Astrocyte (in vitro differentiated cells and primary cell): ENCODE measurements at regions not wholly inside any gene's neighbourhood (a gene's known extent, or its start where the extent isn't known, plus 50 kb on each side); places are given as distances from the start of the nearest gene placed in this dataset.

ENCODE experiments used
- DNase-seq: peaks from one replicate; pipeline ENCODE4 v3.0.0-alpha.2; 2010; ENCODE audit warnings: low read depth
- FAIRE-seq: peaks from 2 replicates; lab custom pipeline; 2011; peaks lifted over from hg19 to GRCh38; lab: Jason Lieb, UNC
- H2AFZ ChIP-seq: 2 replicates; pipeline ENCODE4 v1.6.0; 2012; ENCODE audit warnings: low read depth, low read length, inconsistent platforms
- H3K27ac ChIP-seq: 2 replicates; pipeline ENCODE4 v1.5.1; 2011; ENCODE audit warnings: low read depth, low read length, inconsistent platforms
- H3K27me3 ChIP-seq: 2 replicates; pipeline ENCODE4 v1.6.0; 2011; ENCODE audit warnings: low read length, inconsistent platforms; ENCODE audit not compliant: insufficient read depth
- H3K36me3 ChIP-seq: 2 replicates; pipeline ENCODE4 v1.5.1; 2011; ENCODE audit warnings: low read length, inconsistent platforms; ENCODE audit not compliant: insufficient read depth
- H3K4me1 ChIP-seq: 2 replicates; pipeline ENCODE4 v1.5.1; 2011; ENCODE audit warnings: low read length, inconsistent platforms; ENCODE audit not compliant: insufficient read depth
- H3K4me2 ChIP-seq: 2 replicates; pipeline ENCODE4 v1.6.0; 2012; ENCODE audit warnings: low read length, inconsistent platforms
- H3K4me3 ChIP-seq: 2 replicates; pipeline ENCODE4 v1.5.1; 2011; ENCODE audit warnings: low read depth, mild to moderate bottlenecking, low read length, inconsistent platforms; ENCODE audit not compliant: insufficient read depth
- H3K79me2 ChIP-seq: 2 replicates; pipeline ENCODE4 v1.6.0; 2012; ENCODE audit warnings: mild to moderate bottlenecking, low read length, inconsistent platforms; ENCODE audit not compliant: insufficient read depth
- H3K9ac ChIP-seq: 2 replicates; pipeline ENCODE4 v1.6.0; 2012; ENCODE audit warnings: mild to moderate bottlenecking, low read length, inconsistent platforms
- H3K9me3 ChIP-seq: 2 replicates; pipeline ENCODE4 v1.5.1; 2012; ENCODE audit warnings: low read depth, mild to moderate bottlenecking, low read length, inconsistent platforms; ENCODE audit not compliant: insufficient read depth
- H4K20me1 ChIP-seq: 2 replicates; pipeline ENCODE4 v1.6.0; 2012; ENCODE audit warnings: low read length, inconsistent platforms; ENCODE audit not compliant: insufficient read depth
- H3K27ac Mint-ChIP-seq: one replicate; pipeline ENCODE4 v1.8.0; 2021; ENCODE audit warnings: mild to moderate bottlenecking, mixed read lengths; ENCODE audit not compliant: unreplicated experiment
- H3K27me3 Mint-ChIP-seq: one replicate; pipeline ENCODE4 v1.8.0; 2021; ENCODE audit warnings: low read depth, mixed read lengths; ENCODE audit not compliant: unreplicated experiment
- H3K36me3 Mint-ChIP-seq: one replicate; pipeline ENCODE4 v1.8.0; 2021; ENCODE audit warnings: low read depth, mixed read lengths; ENCODE audit not compliant: unreplicated experiment
- H3K4me1 Mint-ChIP-seq: one replicate; pipeline ENCODE4 v1.8.0; 2021; ENCODE audit warnings: low read depth, mixed read lengths; ENCODE audit not compliant: unreplicated experiment
- H3K4me3 Mint-ChIP-seq: one replicate; pipeline ENCODE4 v1.8.0; 2021; ENCODE audit warnings: mild to moderate bottlenecking, moderate library complexity, mixed read lengths; ENCODE audit not compliant: unreplicated experiment
- H3K9me3 Mint-ChIP-seq: one replicate; pipeline ENCODE4 v1.8.0; 2021; ENCODE audit warnings: mild to moderate bottlenecking, mixed read lengths; ENCODE audit not compliant: unreplicated experiment
- CTCF ChIP-seq: IDR thresholded peaks from 2 replicates; pipeline ENCODE4 v1.5.1; 2011; ENCODE audit warnings: low read depth, mild to moderate bottlenecking, inconsistent platforms, low read length, moderate library complexity; ENCODE audit not compliant: insufficient read depth
- EZH2 ChIP-seq: IDR thresholded peaks from 2 replicates; pipeline ENCODE4 v1.6.1; 2012; ENCODE audit warnings: mild to moderate bottlenecking, low read length, inconsistent platforms; ENCODE audit not compliant: insufficient read depth

GRCh38 chr14:82861313-82861712, 1327.7 kb upstream of the SEL1L start:
- no peaks in the 10 kb centered on the region for H3K4me1 ChIP-seq
- Mint-ChIP-seq H3K36me3 (no peaks in the 10 kb centered on the region), H3K27ac (no peak overlapping the region), H3K27me3 (no peaks in the 10 kb centered on the region), H3K4me1 (no peaks in the 10 kb centered on the region), H3K9me3 (no peaks in the 10 kb centered on the region), H3K4me3 (no peak overlapping the region)
- no peaks in the 10 kb centered on the region for H3K27me3 ChIP-seq
- TF ChIP-seq CTCF (no peak), EZH2 (no peak)
- H3K79me2 ChIP-seq, result no peaks in the 10 kb centered on the region
- H4K20me1 ChIP-seq, result no peaks in the 10 kb centered on the region
- H2AFZ ChIP-seq, result no peak overlapping the region
- FAIRE-seq (no peak), DNase-seq (no peak)
- H3K27ac ChIP-seq, result no peak overlapping the region
- no peak overlapping the region for H3K4me3 ChIP-seq
- H3K9me3 ChIP-seq, result peaks cover 5% of the 10 kb centered on the region
- no peak overlapping the region for H3K4me2 ChIP-seq
- no peaks in the 10 kb centered on the region for H3K36me3 ChIP-seq
- no peak overlapping the region for H3K9ac ChIP-seq

DNA sequence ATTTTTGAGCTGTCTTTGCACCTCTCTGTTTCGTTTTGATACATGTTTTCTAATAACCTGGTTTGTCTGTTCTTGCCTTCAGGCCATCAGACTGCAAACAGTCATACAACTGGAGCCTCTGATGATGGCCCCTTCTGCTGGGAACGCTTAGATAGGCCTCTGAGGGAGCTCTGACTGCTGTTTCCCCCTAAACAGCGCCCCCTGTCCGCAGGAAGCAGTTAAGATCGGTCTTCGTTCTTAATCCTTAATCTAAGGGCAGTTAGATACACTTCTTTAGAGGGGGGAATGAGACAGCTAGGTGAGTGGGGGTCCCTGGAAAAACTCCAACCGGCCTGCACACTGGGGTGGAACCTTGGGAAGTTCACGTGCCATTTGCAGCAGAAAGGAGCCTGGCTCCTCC, 1338.8 kb upstream of the SEL1L start:
- Histone ChIP-seq H3K9ac (no peak overlapping the region), H2AFZ (no peak overlapping the region), H4K20me1 (no peaks in the 10 kb centered on the region), H3K4me2 (no peak overlapping the region), H3K27me3 (no peaks in the 10 kb centered on the region), H3K4me3 (no peak overlapping the region), H3K27ac (no peak overlapping the region), H3K4me1 (no peaks in the 10 kb centered on the region), H3K79me2 (no peaks in the 10 kb centered on the region), H3K9me3 (peaks cover 3% of the 10 kb centered on the region), H3K36me3 (no peaks in the 10 kb centered on the region)
- FAIRE-seq (no peak), DNase-seq (no peak)
- no peak overlapping the region for H3K27ac Mint-ChIP-seq
- TF ChIP-seq CTCF (no peak), EZH2 (no peak)
- H3K36me3 Mint-ChIP-seq, result no peaks in the 10 kb centered on the region
- no peaks in the 10 kb centered on the region for H3K27me3 Mint-ChIP-seq
- no peak overlapping the region for H3K4me3 Mint-ChIP-seq
- no peaks in the 10 kb centered on the region for H3K9me3 Mint-ChIP-seq
- no peaks in the 10 kb centered on the region for H3K4me1 Mint-ChIP-seq

DNA sequence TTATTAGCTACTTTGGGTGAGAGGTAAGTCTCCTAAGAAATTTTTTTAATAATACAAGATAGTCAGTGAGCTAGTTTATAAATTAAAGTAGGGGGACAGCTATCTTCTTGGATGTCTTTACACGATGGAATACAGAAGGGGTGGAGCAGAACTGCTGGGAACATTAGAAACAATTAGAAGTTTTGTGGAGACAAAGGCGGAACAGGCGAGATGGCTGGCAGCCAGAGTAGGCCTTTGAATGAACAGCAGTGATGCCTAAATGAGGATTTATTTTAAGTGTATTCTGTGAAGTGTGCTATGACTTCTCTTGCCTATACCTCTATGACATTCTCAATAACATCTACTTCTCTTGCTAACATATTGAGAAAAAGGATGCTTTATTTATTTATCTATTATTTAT, 1345.3 kb upstream of the SEL1L start:
- H3K4me3 ChIP-seq, result no peak overlapping the region
- no peak overlapping the region for H2AFZ ChIP-seq
- Mint-ChIP-seq H3K4me3 (no peak overlapping the region), H3K4me1 (no peaks in the 10 kb centered on the region), H3K27ac (no peak overlapping the region), H3K9me3 (no peaks in the 10 kb centered on the region), H3K27me3 (no peaks in the 10 kb centered on the region), H3K36me3 (no peaks in the 10 kb centered on the region)
- H3K79me2 ChIP-seq, result no peaks in the 10 kb centered on the region
- no peaks in the 10 kb centered on the region for H3K4me1 ChIP-seq
- no peaks in the 10 kb centered on the region for H4K20me1 ChIP-seq
- no peak overlapping the region for H3K4me2 ChIP-seq
- no peak overlapping the region for H3K27ac ChIP-seq
- DNase-seq, result no peak
- H3K27me3 ChIP-seq, result no peaks in the 10 kb centered on the region
- no peaks in the 10 kb centered on the region for H3K36me3 ChIP-seq
- no peak for FAIRE-seq
- H3K9ac ChIP-seq, result no peak overlapping the region
- no peak for TF ChIP-seq EZH2
- TF ChIP-seq CTCF, result no peak
- H3K9me3 ChIP-seq, result no peaks in the 10 kb centered on the region
